ENCODE measurements at regions not wholly inside any gene's neighbourhood (a gene's known extent, or its start where the extent isn't known, plus 50 kb on each side); places are given as distances from the start of the nearest gene placed in this dataset.

DNA sequence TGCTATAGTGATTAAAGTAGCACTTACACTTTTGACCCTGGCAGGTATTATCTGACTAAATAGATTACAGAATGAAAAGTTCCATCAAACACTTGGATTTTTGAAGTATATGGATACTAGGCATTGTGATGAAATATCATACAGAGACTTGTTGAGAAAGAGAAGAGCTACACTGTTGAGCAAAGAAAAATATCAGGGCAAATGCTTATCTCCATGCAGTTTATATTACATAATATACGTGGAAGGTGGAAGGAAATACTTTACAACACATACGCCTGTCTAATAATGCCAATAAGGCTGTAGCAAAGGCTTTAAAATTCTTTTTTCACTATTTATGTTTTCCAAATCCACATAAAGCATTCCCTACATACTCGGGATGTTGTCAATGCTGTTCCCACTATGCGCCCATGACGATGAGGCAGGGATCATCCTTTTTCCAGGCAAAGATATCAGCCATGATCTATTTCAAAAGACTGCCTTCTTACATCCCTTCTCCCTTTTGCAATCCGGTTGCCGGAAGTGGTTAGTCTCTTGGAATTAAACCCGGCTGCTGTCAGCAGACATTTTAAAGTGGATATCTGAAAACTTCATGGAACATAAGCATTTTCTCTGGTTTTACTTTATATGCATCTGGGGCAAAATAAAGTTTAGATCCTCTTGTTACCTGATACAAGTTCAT, 92.6 kb upstream of the ITGA4 start:
- TF ChIP-seq EZH2 (IDR thresholded peaks at IDR 0.05; ENCODE audit: low read depth) (no peak), CTCF (conservative IDR thresholded peaks at IDR 0.05) (no peak)
